HG03432 (cell line): ENCODE measurements at regions not wholly inside any gene's neighbourhood (a gene's known extent, or its start where the extent isn't known, plus 50 kb on each side); places are given as distances from the start of the nearest gene placed in this dataset.
A peak's percentile ranks its signal among the peaks of the same experiment; 100 is the strongest.
"Not testable (repeated sequence)": the region's sequence is repeated elsewhere in the genome, so short reads cannot be mapped to it uniquely, and the experiment has no call there.

ENCODE experiments used
- ATAC-seq: cut with Tn5 transposase; IDR thresholded peaks from one replicate; pipeline ENCODE4 v1.9.1; 2021; ENCODE audit warnings: mild to moderate bottlenecking, moderate library complexity; ENCODE audit not compliant: unreplicated experiment

- no peak for ATAC-seq
Measured at GRCh38 chr22:34804604-34805003, 261.4 kb upstream of the ISX start.

DNA sequence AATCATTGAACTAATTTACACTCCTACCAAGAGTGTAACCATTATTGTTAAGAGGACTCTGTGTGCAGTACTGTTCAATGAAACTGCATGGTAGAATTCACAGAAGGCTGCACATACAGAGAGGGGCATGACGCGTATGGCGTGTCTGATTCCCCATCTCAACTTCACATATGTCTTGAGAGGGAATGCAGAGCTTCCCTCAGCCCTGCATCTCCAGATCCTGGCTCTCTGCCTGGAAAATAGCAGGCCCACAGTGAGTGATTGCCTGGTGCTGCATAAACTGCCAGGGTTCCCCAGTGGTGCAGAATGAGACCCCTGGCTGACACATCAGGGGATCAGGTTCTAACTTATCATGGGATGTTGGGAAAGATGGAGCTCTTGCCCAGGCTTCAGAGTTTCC is 260.2 kb upstream of the ISX start:
- no peak for ATAC-seq

DNA sequence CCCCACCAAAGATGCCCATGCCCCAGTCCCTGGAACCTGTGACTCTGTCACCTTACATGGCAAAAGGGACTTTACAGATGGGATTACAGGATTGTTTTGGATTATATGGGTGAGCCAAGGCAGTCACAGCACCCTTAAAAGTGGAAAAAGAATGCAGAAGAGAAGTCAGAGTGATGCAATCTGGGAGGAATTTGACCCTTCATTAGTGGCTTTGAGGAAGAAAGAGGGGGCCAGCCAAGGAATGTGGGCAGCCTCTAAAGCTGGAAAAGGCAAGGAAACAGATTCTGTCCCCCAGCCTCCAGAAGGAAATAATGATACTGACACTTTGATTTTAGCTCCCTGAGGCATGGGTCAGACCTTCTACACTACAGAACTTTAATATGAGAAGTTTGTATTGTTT is 257.3 kb upstream of the ISX start:
- ATAC-seq: no peak

DNA sequence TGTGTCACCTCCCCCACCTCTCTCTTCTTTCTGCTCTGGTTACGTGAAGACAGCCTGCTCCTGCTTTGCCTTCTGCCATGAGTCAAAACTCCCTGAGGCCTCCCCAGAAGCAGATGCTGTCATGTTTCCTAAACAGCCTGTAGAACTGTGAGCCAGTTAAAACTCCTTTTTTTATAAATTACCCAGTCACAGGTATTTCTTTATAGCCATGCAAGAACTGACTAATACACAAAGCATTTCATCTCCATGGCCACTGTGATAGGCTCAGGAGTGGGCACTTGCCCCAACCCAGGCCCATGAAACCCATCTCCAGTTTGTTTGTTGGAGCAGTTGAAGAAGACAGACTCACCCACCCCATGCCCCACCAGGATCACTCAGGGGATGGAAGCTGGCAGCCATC is 253.3 kb upstream of the ISX start:
- ATAC-seq: no peak

- no peak for ATAC-seq
Measured at GRCh38 chr22:34814260-34815025, 251.5 kb upstream of the ISX start.

DNA sequence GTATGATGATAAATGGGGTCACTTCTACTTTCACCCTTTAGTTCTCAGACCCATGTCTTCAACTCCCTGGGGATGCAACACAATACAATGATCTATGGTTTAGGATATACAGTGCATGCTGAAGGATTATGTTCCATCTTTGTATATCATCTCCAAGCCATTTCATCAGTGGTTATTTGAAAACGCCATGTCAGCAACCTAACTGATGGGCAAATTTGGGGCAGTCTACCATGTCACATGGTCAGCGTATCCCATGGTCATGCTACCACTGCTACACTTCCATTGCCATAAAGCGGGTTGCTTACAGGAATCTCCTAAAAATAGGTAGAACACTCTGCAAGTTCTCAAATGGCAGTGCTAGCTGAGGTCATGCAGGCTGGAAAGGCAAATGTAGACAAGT is 236.5 kb upstream of the ISX start:
- ATAC-seq: no peak

GRCh38 chr22:34834059-34834458 is 231.9 kb upstream of the ISX start:
- no peak for ATAC-seq

DNA sequence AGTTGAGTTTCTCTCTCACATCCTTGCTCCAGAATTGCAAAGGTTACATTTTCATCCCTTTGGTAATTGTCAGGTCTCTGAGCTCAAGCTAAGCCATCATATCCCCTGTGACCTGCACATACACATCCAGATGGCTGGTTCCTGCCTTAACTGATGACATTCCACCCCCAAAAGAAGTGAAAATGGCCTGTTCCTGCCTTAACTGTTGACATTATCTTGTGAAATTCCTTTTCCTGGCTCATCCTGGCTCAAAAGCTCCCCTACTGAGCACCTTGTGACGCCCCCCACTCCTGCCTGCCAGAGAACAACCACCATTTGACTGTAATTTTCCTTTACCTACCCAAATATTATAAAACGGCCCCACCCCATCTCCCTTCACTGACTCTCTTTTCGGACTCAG is 231.4 kb upstream of the ISX start:
- not testable (repeated sequence) for ATAC-seq

- no peak for ATAC-seq
Measured at GRCh38 chr22:34841331-34841771, 224.6 kb upstream of the ISX start.

- no peak for ATAC-seq
Measured at GRCh38 chr22:34841911-34842310, 224.0 kb upstream of the ISX start.

DNA sequence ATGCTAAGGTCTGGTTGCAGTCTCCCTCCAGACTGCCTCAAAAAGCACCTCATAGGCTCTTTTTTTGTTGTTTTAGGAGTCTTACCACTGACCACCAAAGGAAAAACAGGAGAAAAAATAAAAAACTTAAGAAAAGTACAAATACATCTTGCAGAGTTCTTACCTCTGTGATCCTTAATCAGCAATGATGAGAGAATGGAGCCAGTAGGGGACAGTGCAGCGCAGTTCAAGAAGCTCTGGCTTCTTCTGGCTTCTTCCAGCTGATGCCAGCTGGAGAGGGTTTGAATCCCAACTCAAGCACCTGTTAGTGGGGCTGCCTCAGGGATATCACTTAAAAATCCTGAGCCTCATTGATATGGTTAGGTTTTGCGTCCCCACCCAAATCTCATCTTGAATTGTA is 223.3 kb upstream of the ISX start:
- no peak for ATAC-seq

DNA sequence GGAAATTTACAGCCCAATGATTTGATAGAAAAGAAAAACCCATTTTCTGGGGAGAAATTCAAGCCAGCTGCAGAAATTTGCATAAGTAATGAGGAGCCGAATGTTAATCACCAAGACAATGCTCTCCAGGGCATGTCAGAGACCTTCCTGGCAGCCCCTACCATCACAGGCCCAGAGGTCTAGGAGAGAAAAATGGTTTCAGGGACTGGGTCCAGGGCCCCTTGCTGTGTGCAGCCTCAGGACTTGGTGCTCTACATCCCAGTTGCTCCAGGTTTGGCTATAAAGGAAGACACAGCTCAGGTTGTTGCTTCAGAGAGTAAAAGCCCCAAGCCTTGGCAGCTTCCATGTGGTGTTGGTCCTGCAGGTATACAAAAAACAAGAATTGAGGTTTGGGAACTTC is 222.2 kb upstream of the ISX start:
- not testable (repeated sequence) for ATAC-seq

- no peak for ATAC-seq
Measured at GRCh38 chr22:34845391-34845790, 220.6 kb upstream of the ISX start.

- ATAC-seq: peak; percentile 73
Measured at GRCh38 chr22:34847072-34847471, 218.9 kb upstream of the ISX start.

GRCh38 chr22:34849965-34850364 is 216.0 kb upstream of the ISX start:
- ATAC-seq: no peak

DNA sequence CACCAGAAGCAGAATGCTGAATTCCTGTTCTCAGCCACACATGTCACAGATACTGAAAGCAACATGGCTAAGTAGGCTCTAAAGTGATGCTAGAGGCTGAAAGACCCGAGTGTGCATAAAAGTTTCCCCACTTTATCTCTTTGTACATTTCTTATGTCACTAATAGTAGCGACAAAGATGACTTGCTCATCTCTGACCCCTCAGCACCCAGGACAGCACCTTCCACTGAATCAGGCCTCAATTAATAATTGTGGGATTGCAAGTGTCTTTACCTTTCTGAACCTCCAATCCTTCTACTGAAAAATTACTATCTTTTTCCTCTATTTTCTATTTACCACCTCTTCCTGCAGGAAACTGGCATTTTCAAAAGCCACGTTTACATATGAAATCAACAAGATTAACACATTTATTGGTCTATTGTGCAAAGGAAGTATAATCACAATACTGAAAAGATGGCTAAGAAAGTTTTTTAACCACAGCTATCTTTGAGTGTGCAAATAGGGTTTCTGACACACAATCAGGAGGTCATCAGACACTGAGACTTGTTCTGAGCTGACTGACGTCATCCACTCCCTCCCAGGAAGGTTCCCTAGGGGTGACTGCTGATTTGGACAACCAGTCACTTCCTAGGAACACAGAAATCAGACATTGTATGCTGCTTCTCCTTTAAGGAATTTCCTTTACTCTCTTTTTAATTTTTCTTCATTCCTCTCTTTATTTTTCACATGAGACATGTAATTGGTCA is 213.9 kb upstream of the ISX start:
- no peak for ATAC-seq

- no peak for ATAC-seq
Measured at GRCh38 chr22:34855471-34855870, 210.5 kb upstream of the ISX start.

GRCh38 chr22:34858066-34858465 is 207.9 kb upstream of the ISX start:
- ATAC-seq: no peak

GRCh38 chr22:34861787-34862186 is 204.2 kb upstream of the ISX start:
- no peak for ATAC-seq

- no peak for ATAC-seq
Measured at GRCh38 chr22:34866081-34866480, 199.9 kb upstream of the ISX start.

GRCh38 chr22:34866495-34867131 is 199.3 kb upstream of the ISX start:
- no peak for ATAC-seq

- ATAC-seq: no peak
Measured at GRCh38 chr22:34877506-34877905, 188.5 kb upstream of the ISX start.
